UCSD-AML1 (cell line): ENCODE measurements at regions not wholly inside any gene's neighbourhood (a gene's known extent, or its start where the extent isn't known, plus 50 kb on each side); places are given as distances from the start of the nearest gene placed in this dataset.
"Not testable (repeated sequence)": the region's sequence is repeated elsewhere in the genome, so short reads cannot be mapped to it uniquely, and the experiment has no call there.

ENCODE experiments used
- DNase-seq: peaks from one replicate; lab custom pipeline; 2025; ENCODE audit not compliant: unreplicated experiment; lab: John Stamatoyannopoulos, UW

DNA sequence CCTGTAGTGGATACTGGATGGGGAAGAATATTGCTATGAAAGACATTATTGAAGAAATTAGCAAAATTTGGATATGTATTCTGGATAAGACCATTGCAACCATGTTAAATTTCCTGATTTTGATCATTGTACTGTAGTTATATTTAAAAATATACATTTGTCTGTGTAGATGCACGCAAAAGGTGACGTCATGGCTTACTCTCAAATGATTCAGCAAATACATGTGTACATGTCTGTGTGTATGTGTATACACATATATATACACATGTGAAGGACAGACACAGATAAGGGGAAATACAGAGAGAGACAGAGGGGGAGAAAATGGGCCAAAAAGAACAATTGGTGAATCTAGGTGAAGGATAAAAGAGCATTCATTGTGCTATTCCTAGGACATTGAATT is 82.3 kb upstream of the PLCB4 start:
- no peak for DNase-seq

- DNase-seq = no peak
Measured at GRCh38 chr20:8990770-8991169, 78.1 kb upstream of the PLCB4 start.

DNA sequence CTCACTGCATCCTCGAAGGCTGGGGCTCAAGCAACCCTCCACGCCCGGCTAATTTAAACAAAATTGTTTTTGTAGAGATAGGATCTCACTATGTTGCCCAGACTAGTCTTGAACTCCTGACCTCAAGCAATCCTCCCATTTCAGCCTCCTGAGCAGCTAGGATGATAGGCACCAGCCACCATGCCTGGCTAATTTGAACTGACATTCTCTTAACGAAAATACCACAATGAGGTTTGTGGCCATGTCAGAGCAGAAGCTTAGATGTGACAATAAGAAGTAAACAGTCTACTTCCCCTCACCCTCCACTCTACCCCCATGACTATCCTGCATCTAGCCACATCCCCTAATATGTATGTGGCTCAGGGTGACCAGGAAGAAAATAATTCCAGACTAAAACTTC is 74.8 kb upstream of the PLCB4 start:
- peak; percentile 55 for DNase-seq

- DNase-seq = no peak
Measured at GRCh38 chr20:8995761-8996160, 73.1 kb upstream of the PLCB4 start.

DNA sequence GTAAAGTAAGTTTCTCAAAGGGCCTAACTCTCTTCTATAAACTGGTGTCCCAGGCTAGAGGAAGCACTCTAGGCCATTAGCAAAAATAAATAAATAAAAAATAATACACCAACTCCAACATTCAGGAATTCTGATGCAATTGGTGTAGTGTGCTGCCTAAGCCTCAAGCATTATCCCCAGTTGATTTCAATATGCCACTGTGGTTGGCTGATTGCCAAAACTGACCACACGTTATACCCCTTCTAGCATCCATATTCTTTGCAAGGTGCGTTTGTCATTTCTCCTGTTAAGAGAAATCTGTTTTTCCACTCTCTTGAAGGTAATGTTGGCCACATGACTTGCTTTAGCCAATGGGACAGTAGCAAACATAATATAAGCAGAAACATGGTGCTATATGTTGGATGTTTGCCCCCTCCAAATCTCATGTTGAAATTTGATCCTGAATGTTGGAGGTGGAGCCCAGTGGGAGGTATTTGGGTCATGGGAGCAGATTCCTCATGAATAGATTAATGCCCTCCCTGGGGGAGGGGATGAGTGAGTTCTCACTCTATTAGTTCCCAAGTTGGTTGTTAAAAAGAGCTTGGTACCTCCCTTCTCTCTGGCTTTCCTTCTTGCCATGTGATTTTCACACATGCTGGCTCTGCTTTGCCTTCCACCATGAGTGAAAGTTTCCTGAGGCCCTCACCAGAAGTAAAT is 71.9 kb upstream of the PLCB4 start:
- no peak for DNase-seq

DNA sequence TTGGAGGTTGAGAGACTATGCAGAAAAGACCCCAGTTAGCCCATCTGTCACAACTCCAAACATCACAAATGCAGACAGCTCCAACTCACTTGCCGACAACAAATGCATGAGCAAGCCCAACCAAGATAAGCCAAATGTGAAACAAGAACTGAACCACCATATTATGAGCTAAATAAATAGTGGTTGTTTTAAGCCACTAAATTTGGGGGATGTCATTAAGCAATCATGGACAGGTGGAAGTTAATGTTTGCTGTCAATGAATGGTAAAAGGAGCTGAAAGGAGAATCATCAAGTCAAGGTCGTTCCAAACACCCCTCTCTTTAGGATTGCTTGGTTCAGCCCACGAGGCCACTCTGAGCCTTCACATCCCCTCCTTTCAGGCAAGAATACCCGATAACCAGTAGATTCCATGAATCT is 71.2 kb upstream of the PLCB4 start:
- DNase-seq = no peak

- no peak for DNase-seq
Measured at GRCh38 chr20:9011121-9011520, 57.8 kb upstream of the PLCB4 start.

DNA sequence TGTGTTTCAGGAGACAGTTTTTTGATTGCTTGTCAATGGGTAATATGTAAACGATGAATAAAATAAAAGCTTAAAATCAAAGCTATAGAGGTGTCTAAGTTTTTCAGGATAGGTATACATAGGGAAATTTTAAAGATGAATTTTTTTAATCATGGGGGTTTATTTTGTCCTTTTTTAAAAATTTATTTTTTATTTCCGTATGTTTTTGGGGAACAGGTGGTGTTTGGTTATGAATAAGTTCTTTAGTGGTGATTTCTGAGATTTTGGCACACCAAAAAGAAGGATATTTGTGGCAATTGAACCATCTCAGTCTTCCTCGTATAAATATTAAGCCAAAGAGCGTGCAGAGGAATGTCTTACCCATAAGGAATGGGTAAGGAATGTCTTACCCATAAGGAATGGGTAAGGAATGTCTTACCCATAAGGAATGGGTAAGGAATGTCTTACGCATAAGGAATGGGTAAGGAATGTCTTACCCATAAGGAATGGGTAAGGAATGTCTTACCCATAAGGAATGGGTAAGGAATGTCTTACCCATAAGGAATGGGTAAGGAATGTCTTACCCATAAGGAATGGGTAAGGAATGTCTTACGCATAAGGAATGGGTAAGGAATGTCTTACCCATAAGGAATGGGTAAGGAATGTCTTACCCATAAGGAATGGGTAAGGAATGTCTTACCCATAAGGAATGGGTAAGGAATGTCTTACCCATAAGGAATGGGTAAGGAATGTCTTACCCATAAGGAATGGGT is 53.5 kb upstream of the PLCB4 start:
- not testable (repeated sequence) for DNase-seq

DNA sequence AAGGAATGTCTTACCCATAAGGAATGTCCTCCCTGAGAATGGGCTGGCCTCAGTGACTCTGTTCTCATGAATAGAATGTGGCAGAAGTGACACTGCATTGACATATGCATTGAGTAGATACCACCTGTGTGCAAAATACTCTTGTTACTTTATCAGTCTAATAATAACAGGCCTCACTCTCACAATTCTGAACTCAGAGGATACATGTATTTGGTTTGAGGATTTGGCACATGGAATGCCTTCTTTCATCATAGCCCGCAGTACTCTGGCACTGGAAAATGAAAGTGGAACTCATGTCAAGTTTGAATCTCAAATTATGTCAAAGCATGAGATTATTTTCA is 52.9 kb upstream of the PLCB4 start:
- no peak for DNase-seq

- no peak for DNase-seq
Measured at GRCh38 chr20:9018346-9018745, 50.5 kb upstream of the PLCB4 start.
